ENCODE measurements at regions not wholly inside any gene's neighbourhood (a gene's known extent, or its start where the extent isn't known, plus 50 kb on each side); places are given as distances from the start of the nearest gene placed in this dataset.
"Not testable (repeated sequence)": the region's sequence is repeated elsewhere in the genome, so short reads cannot be mapped to it uniquely, and the experiment has no call there.

- no peak for DNase-seq
Measured at GRCh38 chr5:105617436-105618215, 2053.1 kb downstream of the EFNA5 start.

- no peak for DNase-seq
Measured at GRCh38 chr5:105616599-105616998, 2054.0 kb upstream of the NUDT12 start.

GRCh38 chr5:105602406-105602805 lies 2039.8 kb upstream of the NUDT12 start:
- DNase-seq: not testable (repeated sequence)

GRCh38 chr5:105593011-105593760 lies 2030.6 kb upstream of the NUDT12 start:
- DNase-seq: no peak

GRCh38 chr5:105587963-105588662 lies 2025.5 kb upstream of the NUDT12 start:
- DNase-seq: no peak

- DNase-seq: no peak
Measured at GRCh38 chr5:105581988-105582690, 2019.5 kb upstream of the NUDT12 start.

GRCh38 chr5:105573575-105573974 lies 2011.0 kb upstream of the NUDT12 start:
- no peak for DNase-seq

GRCh38 chr5:105565531-105565930 lies 2002.9 kb upstream of the NUDT12 start:
- DNase-seq: no peak

GRCh38 chr5:105563842-105564241 lies 2001.3 kb upstream of the NUDT12 start:
- DNase-seq: no peak

GRCh38 chr5:105554568-105555169 lies 1992.1 kb upstream of the NUDT12 start:
- no peak for DNase-seq

- no peak for DNase-seq
Measured at GRCh38 chr5:105544300-105544699, 1981.7 kb upstream of the NUDT12 start.

GRCh38 chr5:105536675-105537074 lies 1974.1 kb upstream of the NUDT12 start:
- no peak for DNase-seq

GRCh38 chr5:105530716-105531261 lies 1968.2 kb upstream of the NUDT12 start:
- no peak for DNase-seq

- DNase-seq: no peak
Measured at GRCh38 chr5:105529851-105530250, 1967.3 kb upstream of the NUDT12 start.

- DNase-seq: no peak
Measured at GRCh38 chr5:105508519-105508918, 1945.9 kb upstream of the NUDT12 start.

GRCh38 chr5:105506692-105507277 lies 1944.2 kb upstream of the NUDT12 start:
- DNase-seq: no peak

GRCh38 chr5:105503950-105504349 lies 1941.4 kb upstream of the NUDT12 start:
- no peak for DNase-seq

- DNase-seq: no peak
Measured at GRCh38 chr5:105501315-105501714, 1938.7 kb upstream of the NUDT12 start.

GRCh38 chr5:105475401-105475800 lies 1912.8 kb upstream of the NUDT12 start:
- DNase-seq: no peak

- DNase-seq: no peak
Measured at GRCh38 chr5:105462377-105462776, 1899.8 kb upstream of the NUDT12 start.

- no peak for DNase-seq
Measured at GRCh38 chr5:105460721-105461120, 1898.1 kb upstream of the NUDT12 start.

Measured in NCI-H187 treated with DMSO at 0.1 percent for 48 hours (cell line).